Type B pancreatic cell (in vitro differentiated cells): ENCODE measurements at regions not wholly inside any gene's neighbourhood (a gene's known extent, or its start where the extent isn't known, plus 50 kb on each side); places are given as distances from the start of the nearest gene placed in this dataset.

Experiments
- DNase-seq: peaks from one replicate; pipeline ENCODE4 v3.0.0; 2021; ENCODE audit warnings: mixed read lengths; ENCODE audit not compliant: unreplicated experiment; ENCODE audit errors: extremely low spot score
- H3K27ac Mint-ChIP-seq: 2 replicates; pipeline ENCODE4 v1.8.0; 2021; ENCODE audit warnings: mild to moderate bottlenecking, mixed read lengths
- H3K27me3 Mint-ChIP-seq: 2 replicates; pipeline ENCODE4 v1.8.0; 2021; ENCODE audit warnings: mixed read lengths
- H3K36me3 Mint-ChIP-seq: 2 replicates; pipeline ENCODE4 v1.8.0; 2021; ENCODE audit warnings: mixed read lengths
- H3K4me1 Mint-ChIP-seq: one replicate; pipeline ENCODE4 v1.8.0; 2021; ENCODE audit warnings: mixed read lengths; ENCODE audit not compliant: unreplicated experiment
- H3K4me3 Mint-ChIP-seq: 2 replicates; pipeline ENCODE4 v1.8.0; 2021; ENCODE audit warnings: mild to moderate bottlenecking, mixed read lengths
- H3K9me3 Mint-ChIP-seq: 2 replicates; pipeline ENCODE4 v1.8.0; 2021; ENCODE audit warnings: mixed read lengths
- TF ChIP-seq, protein P1 (sequence below): fragments of 200-600 bp; sonication (generic); conservative IDR thresholded peaks from 2 replicates; pipeline ENCODE4 v1.5.0; 2021; ENCODE audit warnings: antibody characterized with exemption, mild to moderate bottlenecking

DNA sequence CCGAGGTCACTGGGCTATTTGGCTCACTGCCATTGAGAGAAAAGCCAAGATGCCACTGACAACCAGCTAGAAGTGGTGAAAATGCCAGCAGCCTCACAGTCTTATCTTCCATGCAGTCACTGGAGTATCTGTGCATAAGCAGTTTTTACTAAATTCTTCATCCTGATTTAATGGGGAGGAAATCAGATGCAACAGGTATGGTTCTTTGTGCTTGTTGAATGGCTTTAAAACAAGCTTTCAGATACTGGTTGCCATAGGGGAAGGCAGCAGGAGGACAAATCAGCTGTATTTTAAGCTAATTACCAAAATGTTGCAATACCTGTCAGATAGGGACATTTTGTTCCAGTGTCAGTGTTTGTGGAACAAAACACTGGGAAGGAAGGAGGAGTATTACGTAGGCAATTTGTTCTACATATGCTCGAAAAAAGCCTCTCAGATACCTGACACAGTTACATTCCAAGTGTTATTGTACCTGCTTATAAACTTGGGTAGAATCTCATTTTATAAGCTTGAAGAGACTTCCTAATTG, 54.1 kb upstream of the ARHGAP5 start:
- no peak for DNase-seq
- Mint-ChIP-seq H3K4me1 (peaks cover 22% of the 10 kb centered on the region), H3K36me3 (no peaks in the 10 kb centered on the region), H3K27me3 (no peaks in the 10 kb centered on the region), H3K9me3 (peaks cover 4% of the 10 kb centered on the region), H3K27ac (no peak overlapping the region), H3K4me3 (no peak overlapping the region)
- TF ChIP-seq, protein P1, sequence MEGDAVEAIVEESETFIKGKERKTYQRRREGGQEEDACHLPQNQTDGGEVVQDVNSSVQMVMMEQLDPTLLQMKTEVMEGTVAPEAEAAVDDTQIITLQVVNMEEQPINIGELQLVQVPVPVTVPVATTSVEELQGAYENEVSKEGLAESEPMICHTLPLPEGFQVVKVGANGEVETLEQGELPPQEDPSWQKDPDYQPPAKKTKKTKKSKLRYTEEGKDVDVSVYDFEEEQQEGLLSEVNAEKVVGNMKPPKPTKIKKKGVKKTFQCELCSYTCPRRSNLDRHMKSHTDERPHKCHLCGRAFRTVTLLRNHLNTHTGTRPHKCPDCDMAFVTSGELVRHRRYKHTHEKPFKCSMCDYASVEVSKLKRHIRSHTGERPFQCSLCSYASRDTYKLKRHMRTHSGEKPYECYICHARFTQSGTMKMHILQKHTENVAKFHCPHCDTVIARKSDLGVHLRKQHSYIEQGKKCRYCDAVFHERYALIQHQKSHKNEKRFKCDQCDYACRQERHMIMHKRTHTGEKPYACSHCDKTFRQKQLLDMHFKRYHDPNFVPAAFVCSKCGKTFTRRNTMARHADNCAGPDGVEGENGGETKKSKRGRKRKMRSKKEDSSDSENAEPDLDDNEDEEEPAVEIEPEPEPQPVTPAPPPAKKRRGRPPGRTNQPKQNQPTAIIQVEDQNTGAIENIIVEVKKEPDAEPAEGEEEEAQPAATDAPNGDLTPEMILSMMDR: no peak

DNA sequence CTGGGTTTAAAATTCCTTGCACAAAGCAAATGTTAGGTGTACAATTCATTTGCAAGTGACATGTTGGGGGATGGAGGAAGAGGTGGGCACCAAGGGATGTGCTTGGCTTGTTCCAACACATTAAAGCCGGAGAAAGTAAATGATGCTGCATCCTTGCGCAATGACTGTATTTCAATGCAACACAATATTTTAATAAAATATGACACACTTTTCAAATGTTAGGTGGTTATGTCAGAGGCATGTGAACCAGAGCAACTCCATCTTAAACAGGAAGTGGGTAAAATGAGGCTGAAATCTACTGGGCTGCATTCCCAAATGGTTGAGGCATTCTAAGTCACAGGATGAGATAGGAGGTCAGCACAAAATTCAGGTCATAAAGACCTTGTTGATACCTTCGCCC, 53.6 kb upstream of the ARHGAP5 start:
- no peaks in the 10 kb centered on the region for H3K36me3 Mint-ChIP-seq
- TF ChIP-seq, protein P1: no peak
- H3K4me3 Mint-ChIP-seq: no peak overlapping the region
- peaks cover 22% of the 10 kb centered on the region for H3K4me1 Mint-ChIP-seq
- no peak overlapping the region for H3K27ac Mint-ChIP-seq
- no peaks in the 10 kb centered on the region for H3K27me3 Mint-ChIP-seq
- DNase-seq: no peak
- H3K9me3 Mint-ChIP-seq: peaks cover 4% of the 10 kb centered on the region

DNA sequence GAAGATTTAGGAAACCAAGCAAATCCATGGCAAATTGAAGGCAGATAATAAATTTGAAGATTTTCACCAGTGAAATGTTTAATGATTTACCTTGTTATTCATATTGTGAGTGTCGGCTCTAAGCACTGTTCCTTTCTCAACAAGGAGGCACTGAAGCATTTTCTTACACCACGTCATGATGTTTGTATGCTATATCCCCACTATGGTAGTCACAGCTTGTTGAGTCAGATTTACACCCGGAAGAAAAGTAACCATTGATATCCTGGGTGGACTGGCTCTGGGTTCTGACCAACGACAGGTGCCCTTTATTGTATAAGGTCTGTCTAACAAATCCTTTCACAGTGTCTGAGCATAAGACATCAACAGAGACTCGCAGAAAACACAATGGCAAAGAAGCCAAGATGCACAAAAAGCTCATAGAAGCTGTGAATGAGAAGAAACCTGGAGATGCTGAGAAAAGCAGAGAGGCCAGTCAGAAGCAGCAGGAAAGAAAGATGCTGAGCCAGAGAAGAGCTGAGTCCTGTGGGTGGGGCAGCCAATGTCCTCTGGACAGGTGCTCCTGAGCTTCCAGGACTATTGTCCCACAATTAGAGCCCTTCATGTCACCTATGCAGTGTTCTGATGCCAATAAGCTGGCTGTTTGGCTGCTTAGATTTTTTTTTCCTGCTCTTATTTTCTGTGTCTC, 49.7 kb upstream of the ARHGAP5 start:
- DNase-seq: no peak
- TF ChIP-seq, protein P1: no peak
- Mint-ChIP-seq H3K9me3 (no peaks in the 10 kb centered on the region), H3K27ac (no peak overlapping the region), H3K4me1 (no peaks in the 10 kb centered on the region), H3K4me3 (no peak overlapping the region), H3K36me3 (no peaks in the 10 kb centered on the region), H3K27me3 (no peaks in the 10 kb centered on the region)
